Gastrocnemius medialis (tissue), 4 donors: ENCODE measurements at regions not wholly inside any gene's neighbourhood (a gene's known extent, or its start where the extent isn't known, plus 50 kb on each side); places are given as distances from the start of the nearest gene placed in this dataset.

Source experiments
- ATAC-seq, 2 donors: fragments of 150-250 bp; one replicate each; pipeline ENCODE4 v1.9.1; 2016
- DNase-seq, 2 donors: peaks; one replicate each; pipeline ENCODE4 v3.0.0-alpha.2; 2019
- H3K27ac ChIP-seq, 4 donors: fragments of 200-600 bp; sonication (generic); 1 replicate in 1 of 4; 2 replicates in 3 of 4; pipeline ENCODE4 v1.5.1; 2016 to 2018; ENCODE audit warnings: mild to moderate bottlenecking in 2 of 4, moderate library complexity in 1 of 4
- H3K27me3 ChIP-seq, 3 donors: fragments of 200-600 bp; sonication (generic) in 2 of 3; 1 replicate in 1 of 3; 2 replicates in 2 of 3; pipeline versions ENCODE4 v1.5.1 to v1.6.0; 2016 to 2019; ENCODE audit warnings: mild to moderate bottlenecking in 1 of 3, moderate library complexity in 1 of 3
- H3K36me3 ChIP-seq, 2 donors: fragments of 200-600 bp; sonication (generic) in 1 of 2; one replicate each; pipeline ENCODE4 v1.5.1; 2017 to 2018
- H3K4me1 ChIP-seq, 2 donors: fragments of 200-600 bp; sonication (generic) in 1 of 2; one replicate each; pipeline ENCODE4 v1.5.1; 2016 to 2017; ENCODE audit warnings: mild to moderate bottlenecking in 2 of 2
- H3K4me3 ChIP-seq, 4 donors: fragments of 200-600 bp; sonication (generic) in 3 of 4; 1 replicate in 1 of 4; 2 replicates in 3 of 4; pipeline ENCODE4 v1.5.1; 2016 to 2019; ENCODE audit warnings: mild to moderate bottlenecking in 2 of 4
- H3K9me3 ChIP-seq, 3 donors: fragments of 200-600 bp; sonication (generic) in 2 of 3; 1 replicate in 1 of 3; 2 replicates in 2 of 3; pipeline ENCODE4 v1.5.1; 2016 to 2019
- POLR2A ChIP-seq, 2 donors: fragments of 450-650 bp; IDR thresholded peaks; one replicate each; pipeline ENCODE4 v1.6.1; 2017; ENCODE audit warnings: antibody characterized with exemption in 2 of 2, mild to moderate bottlenecking in 2 of 2, moderate library complexity in 2 of 2
- in situ Hi-C, 4 donors: fragments of 200-750 bp; cut with MboI; loops; one replicate each; pipeline versions ENCODE4 v1.15.0 to v1.8.0; 2017; ENCODE audit warnings: low sequenced_read_pairs in 4 of 4
- intact Hi-C: fragments of 100-400 bp; cut with DNase I; formaldehyde crosslinking; loops from one replicate; pipeline ENCODE4 v1.15.1; 2023; ENCODE audit warnings: low total_unique reads
- TF ChIP-seq, protein P1 (sequence below), 5 experiments: fragments of 450-650 bp in 3 of 5; fragments of 200-600 bp in 2 of 5; sonication (generic) in 2 of 5; IDR thresholded peaks in 4 of 5; conservative IDR thresholded peaks in 1 of 5; 1 replicate in 4 of 5; 2 replicates in 1 of 5; pipeline ENCODE4 v1.5.1; 2016 to 2019; ENCODE audit warnings: antibody characterized with exemption in 5 of 5, mild to moderate bottlenecking in 3 of 5, moderate library complexity in 3 of 5

GRCh38 chr5:154696891-154697290 is 58.3 kb upstream of the LARP1 start:
- H3K9me3 ChIP-seq = no peaks in the 10 kb centered on the region
- H3K27ac ChIP-seq = no peak overlapping the region
- intact Hi-C loops (no loop called here), in situ Hi-C loops (no loop called here)
- peaks cover 4 to 12% of the 10 kb centered on the region in 2 donors for H3K4me1 ChIP-seq
- ATAC-seq (no peak), DNase-seq (no peak)
- no peaks in the 10 kb centered on the region for H3K27me3 ChIP-seq
- TF ChIP-seq POLR2A (IDR thresholded peaks at IDR 0.05) = no peak
- TF ChIP-seq, protein P1, sequence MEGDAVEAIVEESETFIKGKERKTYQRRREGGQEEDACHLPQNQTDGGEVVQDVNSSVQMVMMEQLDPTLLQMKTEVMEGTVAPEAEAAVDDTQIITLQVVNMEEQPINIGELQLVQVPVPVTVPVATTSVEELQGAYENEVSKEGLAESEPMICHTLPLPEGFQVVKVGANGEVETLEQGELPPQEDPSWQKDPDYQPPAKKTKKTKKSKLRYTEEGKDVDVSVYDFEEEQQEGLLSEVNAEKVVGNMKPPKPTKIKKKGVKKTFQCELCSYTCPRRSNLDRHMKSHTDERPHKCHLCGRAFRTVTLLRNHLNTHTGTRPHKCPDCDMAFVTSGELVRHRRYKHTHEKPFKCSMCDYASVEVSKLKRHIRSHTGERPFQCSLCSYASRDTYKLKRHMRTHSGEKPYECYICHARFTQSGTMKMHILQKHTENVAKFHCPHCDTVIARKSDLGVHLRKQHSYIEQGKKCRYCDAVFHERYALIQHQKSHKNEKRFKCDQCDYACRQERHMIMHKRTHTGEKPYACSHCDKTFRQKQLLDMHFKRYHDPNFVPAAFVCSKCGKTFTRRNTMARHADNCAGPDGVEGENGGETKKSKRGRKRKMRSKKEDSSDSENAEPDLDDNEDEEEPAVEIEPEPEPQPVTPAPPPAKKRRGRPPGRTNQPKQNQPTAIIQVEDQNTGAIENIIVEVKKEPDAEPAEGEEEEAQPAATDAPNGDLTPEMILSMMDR (IDR thresholded peaks at IDR 0.05 in 4 of 5, conservative IDR thresholded peaks at IDR 0.05 in 1 of 5) = no peak
- no peak overlapping the region for H3K4me3 ChIP-seq
- no peaks in the 10 kb centered on the region for H3K36me3 ChIP-seq

DNA sequence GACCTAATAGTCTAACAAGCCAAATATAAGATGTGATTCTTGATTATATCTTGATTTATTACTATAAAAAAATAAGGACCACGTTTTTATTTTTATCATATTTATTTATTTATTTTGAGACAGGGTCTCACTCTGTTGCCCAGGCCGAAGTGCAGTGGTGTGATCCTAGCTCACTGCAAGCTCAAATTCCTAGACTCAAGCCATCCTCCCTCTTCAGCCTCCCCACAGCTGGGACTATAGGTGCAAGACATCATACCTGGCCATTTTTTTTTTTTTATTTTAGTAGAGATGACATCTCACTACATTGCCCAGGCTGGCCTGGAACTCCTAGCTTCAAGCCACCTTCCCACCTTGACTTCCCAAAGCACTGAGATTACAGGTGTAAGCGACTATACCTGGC is 61.0 kb upstream of the LARP1 start:
- intact Hi-C loops = no loop called here
- no peak overlapping the region for H3K27ac ChIP-seq
- DNase-seq (no peak), ATAC-seq (no peak)
- H3K36me3 ChIP-seq = no peaks in the 10 kb centered on the region
- in situ Hi-C loops = no loop called here
- no peaks in the 10 kb centered on the region for H3K9me3 ChIP-seq
- H3K27me3 ChIP-seq = no peaks in the 10 kb centered on the region
- H3K4me1 ChIP-seq = peaks cover 5 to 6% of the 10 kb centered on the region in 2 donors
- TF ChIP-seq, protein P1 (IDR thresholded peaks at IDR 0.05 in 4 of 5, conservative IDR thresholded peaks at IDR 0.05 in 1 of 5) = no peak
- no peak for TF ChIP-seq POLR2A (IDR thresholded peaks at IDR 0.05)
- no peak overlapping the region for H3K4me3 ChIP-seq

DNA sequence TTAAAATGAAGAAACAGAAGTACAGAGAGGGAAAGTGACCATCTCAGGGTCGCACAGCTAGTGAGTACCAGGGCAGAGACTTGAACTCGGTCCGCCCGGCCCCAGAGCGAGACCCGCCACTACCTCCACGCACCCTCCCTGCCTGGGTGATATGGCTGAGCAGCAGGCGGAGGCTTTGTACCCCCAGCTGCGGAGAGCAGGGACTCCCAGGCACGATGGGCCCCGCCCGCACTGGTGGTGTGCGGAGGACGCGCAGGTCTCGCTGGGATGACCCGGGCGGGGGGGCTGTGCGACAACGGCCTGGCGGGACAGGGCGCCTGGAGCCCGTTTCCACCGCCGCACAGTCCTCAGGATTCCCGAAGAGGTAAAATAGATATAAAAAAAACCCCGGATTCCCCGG is 64.7 kb upstream of the LARP1 start:
- H3K9me3 ChIP-seq = no peaks in the 10 kb centered on the region
- H3K4me3 ChIP-seq = no peak overlapping the region
- H3K36me3 ChIP-seq = no peaks in the 10 kb centered on the region
- in situ Hi-C loops = no loop called here
- TF ChIP-seq, protein P1 (IDR thresholded peaks at IDR 0.05 in 4 of 5, conservative IDR thresholded peaks at IDR 0.05 in 1 of 5) = no peak
- TF ChIP-seq POLR2A (IDR thresholded peaks at IDR 0.05) = no peak
- H3K27me3 ChIP-seq = no peaks in the 10 kb centered on the region
- DNase-seq = no peak
- ATAC-seq = no peak
- intact Hi-C loops = no loop called here
- peaks cover 5 to 15% of the 10 kb centered on the region in 2 donors for H3K4me1 ChIP-seq
- H3K27ac ChIP-seq = no peak overlapping the region

DNA sequence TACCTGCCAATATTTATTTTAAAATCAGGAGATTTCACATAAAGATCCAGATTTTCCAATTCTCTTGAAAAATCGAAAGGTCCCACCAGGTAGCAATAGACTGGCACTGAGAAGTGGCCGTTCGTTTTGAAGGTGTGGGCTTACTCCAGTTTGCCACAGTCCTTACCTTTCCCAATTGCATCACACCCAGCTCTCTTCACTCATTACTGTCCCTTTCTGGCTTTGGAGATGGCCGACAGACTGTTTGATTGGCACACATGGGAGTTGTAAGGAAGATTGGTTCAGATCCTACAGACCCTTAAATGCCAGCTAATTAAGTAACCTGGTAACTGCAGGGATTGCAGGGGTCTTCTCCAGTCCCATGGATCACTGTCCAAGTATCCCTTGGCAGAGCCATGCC is 68.7 kb upstream of the LARP1 start:
- Histone ChIP-seq H3K4me3 (no peak overlapping the region), H3K9me3 (no peaks in the 10 kb centered on the region), H3K27me3 (no peaks in the 10 kb centered on the region), H3K36me3 (no peaks in the 10 kb centered on the region), H3K27ac (peak overlapping the region in 2 of 4 donors; percentile 28 to 92), H3K4me1 (peaks cover 16 to 37% of the 10 kb centered on the region in 2 donors)
- TF ChIP-seq POLR2A (IDR thresholded peaks at IDR 0.05) = no peak
- TF ChIP-seq, protein P1 (IDR thresholded peaks at IDR 0.05 in 4 of 5, conservative IDR thresholded peaks at IDR 0.05 in 1 of 5) = no peak
- intact Hi-C loops (no loop called here), in situ Hi-C loops (loop anchor here in 1 of 4 donors (10.0 kb wide), 1 partner anchor 68 kb away; the partner anchor contains the start of gene LARP1)
- DNase-seq (no peak), ATAC-seq (no peak)
